ENCODE measurements at regions not wholly inside any gene's neighbourhood (a gene's known extent, or its start where the extent isn't known, plus 50 kb on each side); places are given as distances from the start of the nearest gene placed in this dataset.
A peak's percentile ranks its signal among the peaks of the same experiment; 100 is the strongest.

DNA sequence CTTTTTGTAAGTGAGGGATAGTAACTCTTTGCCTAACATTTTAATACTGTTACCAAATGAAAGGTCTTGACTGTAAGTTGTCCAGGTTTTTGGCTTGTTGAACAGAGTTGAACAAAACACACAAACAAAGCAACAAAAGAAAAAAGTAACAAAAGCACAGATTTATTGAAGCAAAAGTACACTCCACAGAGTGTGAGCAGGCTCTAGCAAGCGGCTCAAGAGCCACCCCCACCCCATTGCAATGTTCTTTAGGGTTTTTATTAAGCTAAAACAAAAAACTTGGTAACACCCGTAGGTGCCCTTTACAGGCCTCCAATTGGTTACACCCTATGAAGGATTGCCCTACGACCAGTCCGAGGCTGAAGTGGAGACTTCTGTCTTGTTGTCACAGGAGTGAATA, 197.4 kb upstream of the MAP3K1 start:
- no peak for DNase-seq

DNA sequence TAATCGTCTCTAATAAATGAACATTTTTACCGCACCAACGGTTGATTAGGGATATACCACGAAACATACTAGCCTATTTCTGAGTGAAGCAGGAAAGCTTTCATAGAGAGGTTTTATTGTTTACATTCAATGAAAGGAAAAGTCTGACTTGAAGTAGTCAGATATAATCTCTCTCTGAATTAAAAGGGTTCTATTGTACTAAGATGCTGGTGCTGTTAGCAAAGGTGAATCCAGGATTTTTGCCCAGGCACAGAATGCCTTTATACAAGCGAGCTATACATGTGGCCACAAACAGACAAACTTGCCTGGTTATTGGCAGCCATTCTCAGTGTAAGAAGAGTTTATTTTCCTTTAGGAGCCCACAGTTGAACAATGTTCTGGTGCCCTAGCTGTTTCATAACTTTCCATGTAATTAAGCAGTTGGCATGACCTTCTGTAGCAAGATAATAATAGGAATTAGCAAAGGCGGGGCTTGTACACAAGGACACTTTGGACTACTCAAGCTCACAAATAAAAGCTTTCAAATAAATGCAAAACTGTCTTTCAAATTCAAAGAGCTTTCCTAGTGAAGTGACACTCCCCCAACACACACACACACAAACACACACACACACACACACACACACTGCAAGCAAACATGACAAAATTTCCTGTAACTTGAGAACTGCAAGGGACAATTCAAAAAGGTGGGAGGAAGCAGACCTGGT, 198.7 kb upstream of the MAP3K1 start:
- no peak for DNase-seq

DNA sequence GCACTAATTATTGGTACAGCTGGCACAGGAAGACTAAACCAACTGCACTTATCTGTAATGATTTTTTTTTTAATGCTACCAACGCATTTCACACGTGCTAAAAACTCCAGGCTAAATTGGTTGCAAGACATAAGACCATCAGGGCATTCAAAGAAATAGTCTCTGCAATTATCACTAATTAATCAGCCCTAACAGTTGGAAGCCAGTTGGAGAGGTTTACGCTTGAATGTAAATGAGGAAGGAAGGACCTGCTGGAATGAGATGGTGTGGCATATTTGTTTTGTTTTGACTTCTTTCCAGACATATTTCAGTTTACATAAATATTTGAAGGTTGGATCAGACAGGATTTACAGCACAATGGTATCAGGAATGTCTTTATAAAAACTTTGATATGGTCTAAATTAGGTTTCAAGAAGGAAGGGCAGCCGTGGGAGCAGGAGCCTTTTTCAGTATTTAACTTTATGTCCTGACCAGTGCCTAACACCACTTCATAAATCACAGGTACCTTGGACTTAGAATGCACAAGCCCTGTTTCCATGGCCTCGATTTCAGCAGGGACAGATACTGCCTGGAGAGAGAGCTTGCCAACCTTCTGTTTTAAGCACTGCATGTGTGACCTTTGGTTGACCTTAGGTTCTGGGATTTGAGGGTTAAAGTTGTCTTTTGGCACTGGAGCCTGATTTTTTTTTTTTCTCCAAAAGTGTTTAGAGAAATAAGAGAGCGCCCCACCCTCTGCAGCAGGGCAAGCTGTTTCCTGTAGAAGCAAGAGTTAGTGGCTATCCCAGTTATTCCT, 199.8 kb upstream of the MAP3K1 start:
- DNase-seq: no peak

DNA sequence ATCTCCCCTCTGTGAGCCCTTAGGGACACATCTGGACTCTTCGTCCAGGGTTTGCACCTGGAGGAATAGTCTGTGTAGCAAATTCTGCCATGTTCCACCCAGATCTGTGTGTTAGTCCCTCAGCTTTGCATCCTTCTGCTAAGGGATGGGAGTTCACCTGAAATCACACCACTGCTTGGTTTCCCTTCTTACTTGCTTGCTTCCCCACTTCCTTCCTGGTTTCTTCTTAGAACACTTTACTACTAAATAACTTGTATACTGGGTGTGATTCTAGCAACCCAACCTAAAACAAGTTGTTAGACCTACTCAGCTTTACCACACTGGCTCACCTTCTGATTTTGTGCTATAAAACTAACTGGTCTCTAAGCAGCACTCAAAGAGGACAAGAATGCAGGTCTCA, 202.6 kb upstream of the MAP3K1 start:
- DNase-seq: no peak

DNA sequence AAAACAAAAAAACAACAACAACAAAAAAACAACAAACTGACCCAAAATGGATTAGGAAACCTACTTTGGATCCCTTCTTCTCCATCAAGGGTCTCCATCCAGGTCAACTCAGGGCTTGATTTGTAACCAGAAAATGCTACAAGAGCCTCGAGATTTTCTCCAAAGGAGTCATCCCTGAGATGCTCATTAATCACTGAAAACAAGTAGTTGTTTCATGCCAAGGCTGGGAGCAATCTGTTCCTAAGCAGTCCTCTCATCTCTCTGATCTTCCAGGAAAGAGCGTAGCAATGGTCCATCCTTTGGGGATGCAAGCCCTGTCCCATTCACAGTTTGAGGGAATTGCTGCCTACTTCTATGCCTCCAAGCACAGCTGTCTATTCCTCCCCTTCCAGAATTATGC, 203.0 kb upstream of the MAP3K1 start:
- no peak for DNase-seq

DNA sequence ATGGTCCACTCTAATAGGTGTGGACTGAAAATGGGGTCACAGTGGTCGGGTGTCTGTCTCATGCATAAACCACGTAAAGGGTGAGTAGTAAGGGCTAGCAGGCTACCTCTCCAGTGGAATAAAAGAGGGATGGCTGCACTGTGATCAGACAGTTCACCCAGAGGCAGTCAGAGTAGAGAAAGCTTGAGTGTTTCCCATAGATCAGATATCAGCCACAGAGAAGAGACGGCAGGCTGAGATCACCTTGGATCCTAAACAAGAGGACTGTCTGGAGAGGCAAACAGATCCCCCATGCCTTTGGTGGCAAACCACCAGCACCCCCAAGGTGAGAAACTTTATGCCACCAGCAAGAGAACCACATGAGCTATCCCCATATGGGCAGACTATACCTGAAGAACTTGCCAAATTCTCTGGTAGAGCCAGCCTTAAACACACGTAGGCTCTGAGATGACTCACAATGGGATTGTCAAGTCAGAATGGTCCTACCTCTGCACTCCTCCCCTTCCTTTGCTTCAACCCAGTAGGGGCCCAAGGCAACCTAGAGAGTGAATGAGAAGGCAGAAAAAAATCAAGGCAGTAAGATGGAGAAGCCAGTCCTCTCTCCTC, 205.2 kb upstream of the MAP3K1 start:
- no peak for DNase-seq

DNA sequence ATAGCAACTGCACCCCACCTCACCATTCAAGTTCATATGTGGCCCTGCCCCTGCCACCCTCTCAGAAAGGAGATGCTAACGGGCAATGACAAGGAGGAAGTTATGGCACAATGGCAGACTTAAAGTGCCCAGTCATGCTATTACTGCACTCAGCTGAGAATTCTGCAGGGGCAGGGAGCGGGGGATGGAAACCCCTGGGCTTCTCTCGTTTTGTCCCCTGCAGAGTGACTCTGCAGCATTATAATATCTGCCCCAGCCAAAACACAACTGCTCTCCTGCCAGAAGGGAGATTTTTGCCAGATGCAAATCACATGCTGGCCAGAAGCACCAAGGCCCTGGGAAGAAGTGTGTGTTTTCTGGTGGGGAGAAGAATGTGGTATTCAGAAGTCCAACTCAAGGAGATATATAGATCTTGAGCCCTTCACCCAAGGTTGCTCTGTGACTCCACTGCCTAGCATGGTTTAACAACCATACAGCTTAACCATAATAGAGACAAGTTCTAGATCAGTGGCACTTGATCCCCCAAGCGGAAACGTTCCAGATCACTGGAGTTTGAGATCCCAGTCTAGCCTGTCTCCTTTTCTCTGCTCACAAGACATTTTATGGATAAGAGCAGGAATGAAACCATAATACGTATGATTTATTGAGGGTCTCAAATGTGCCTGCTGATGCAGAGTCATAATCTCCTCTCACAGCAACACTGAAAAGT, 207.0 kb upstream of the MAP3K1 start:
- DNase-seq: no peak

DNA sequence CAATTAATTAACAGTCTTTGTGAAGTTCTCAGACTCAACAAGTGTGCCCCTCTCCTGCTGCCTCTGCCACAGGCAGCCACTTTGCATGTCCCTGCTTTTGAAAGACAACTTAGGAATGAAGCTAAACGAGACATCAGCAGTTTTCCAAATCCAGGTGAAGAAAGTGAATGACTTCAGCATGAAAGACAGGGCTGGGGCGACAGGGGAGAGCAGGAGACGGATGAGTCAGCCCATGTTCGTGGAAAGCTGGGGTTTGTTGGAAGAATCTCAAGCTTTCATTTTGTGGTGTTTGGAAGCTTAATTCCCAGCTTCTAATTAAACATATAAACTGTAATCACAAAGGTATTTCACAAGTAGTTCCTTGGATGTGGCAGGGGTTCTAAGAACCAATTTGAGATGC, 207.8 kb upstream of the MAP3K1 start:
- no peak for DNase-seq

DNA sequence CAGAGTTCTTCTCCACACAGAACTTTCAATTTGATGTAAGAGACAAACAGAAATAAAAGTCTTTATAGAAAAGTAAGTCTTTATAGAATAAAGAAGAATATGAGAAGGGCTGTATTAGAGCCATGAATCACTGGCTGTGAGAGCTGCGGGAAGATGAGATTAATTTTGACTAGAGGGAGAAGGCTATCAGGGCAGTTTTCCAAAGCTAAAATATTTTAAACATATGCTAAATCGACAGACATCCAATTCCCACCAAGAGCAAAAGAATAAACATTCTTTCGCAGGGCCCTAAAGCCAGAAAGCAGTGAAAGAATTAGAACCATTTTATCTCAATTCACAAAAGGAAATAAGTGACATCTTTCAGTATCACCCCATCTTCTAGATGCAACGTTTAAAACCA, 208.3 kb upstream of the MAP3K1 start:
- DNase-seq: no peak

DNA sequence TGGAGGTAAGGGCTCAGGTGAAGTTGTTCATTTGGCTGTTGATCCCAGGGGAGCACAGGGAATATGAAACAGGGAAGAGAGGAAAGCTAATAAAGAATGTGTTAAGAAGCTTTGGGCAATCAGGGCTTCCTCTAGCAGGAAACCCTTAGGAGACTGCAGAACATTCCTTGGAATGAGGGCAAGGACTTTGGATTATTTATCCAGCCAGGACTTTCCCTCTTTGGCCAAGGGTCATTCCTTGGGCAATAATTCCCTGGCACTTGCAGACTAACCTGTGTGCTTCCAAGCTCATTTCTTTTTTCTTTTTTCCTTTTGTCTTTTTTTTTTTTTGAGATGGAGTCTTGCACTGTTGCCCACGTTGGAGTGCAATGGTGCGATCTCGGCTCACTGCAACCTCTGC, 209.2 kb upstream of the MAP3K1 start:
- DNase-seq: no peak

DNA sequence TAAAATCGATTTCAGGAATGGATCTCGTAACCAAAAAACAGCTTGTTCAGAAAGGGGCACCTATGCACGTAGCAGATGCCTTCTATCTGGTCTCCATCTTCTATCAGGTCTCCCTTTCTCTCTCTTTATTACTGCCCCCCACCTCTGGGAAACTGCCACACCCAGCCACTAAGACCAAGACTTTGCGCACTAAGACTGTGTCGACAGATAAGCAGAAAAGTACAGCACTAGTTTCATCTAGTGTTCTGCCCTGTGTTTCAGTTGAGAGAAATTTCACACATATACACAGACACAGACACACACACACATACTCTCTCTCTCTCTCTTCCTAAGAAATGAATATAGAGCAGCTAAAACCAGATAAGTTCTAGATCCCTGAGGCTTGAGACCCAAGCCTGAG, 210.1 kb upstream of the MAP3K1 start:
- DNase-seq: no peak

DNA sequence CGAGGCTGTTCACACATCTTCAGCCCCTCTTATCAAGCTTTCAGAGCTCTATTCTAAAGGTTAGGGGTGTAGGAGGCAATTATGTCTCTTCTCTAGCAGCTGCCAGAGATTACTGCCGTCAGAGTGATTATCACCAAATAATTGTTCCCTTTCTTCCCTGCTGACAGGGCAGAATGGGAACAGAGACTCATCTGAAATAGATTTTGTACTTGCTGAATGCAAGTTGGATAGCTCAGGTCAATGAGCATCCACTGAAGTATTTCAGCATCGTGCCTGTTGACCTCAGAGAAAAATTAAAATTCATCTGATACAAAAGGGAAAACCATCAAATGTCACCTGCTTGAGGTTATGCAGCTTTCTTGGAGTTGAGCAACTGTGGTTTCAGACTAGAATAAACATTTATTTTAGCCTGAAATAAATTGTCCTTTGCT, 213.7 kb upstream of the MAP3K1 start:
- DNase-seq: no peak

DNA sequence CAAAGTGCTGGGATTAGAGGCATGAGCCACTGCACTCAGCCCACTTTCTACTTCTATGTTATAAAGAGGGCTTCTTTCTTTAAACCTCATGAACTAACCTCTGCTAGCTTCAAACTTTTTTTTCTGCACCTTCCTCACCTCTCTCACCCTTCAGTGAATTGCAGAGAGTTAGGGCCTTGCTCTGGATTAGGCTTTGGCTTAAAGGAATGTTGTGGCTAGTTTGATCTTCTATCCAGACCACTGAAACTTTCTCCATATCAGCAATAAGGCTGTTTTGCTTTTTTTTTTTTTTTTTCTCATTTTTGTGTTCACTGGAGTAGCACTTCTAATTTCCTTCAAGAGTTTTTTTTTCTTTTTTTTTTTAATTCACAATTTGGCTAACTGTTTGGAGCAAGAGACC, 216.4 kb upstream of the MAP3K1 start:
- DNase-seq: no peak

DNA sequence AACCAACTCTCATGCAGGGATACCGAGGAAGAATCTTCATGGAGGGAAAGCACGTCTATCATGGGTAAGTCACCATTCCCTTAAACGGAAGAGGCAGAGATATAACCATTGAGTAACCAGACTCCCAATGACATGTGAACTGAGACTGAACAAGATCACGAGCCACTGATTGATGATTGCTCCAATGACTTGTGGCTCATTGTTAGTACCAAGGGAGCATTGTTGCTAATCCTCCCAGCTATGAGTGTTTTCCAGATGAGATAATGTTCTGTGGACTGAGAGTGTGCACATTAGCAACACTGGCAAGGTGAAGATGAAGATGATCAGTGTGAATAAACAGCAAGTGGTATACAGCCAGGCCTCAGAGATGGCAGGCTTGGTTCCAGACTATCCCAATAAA, 219.2 kb upstream of the MAP3K1 start:
- DNase-seq: no peak

DNA sequence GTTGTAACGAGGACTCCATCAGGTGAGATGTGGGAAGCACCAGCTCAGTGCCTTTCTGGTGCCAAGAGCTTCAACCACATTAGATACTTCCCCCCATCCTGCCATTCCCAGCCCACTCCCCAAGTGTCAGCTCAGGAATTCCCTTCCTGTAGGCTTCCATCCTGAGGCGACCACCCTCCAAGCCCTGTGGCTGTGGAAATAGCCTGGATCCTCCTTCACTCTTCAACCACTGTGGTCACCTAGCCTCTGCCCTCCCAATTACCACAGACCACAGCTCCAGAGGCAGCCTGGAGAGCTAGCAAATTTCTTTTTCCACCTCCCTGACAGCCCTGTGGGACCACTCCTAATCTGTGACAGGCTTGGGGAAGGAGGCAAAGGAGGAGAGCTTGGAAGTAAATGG, 219.8 kb upstream of the MAP3K1 start:
- no peak for DNase-seq

DNA sequence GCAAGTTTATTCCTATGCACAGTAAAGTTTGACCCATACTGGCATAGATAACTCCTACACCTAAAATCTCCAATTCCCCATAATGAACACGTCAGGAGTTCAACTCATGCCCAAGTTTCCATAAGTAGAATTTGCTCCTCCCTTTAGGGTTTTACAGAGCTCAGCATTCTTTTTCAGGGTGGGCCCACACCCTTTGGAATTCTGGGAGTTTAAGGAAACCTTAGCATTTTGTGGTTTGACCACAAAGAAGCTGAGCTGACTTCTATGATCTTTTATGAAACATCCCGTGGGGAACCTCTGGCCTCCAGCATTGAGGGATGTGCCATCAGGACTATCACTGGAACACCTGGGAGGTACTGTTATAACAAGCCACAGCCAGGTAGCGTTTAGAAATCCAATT, 220.6 kb upstream of the MAP3K1 start:
- no peak for DNase-seq

DNA sequence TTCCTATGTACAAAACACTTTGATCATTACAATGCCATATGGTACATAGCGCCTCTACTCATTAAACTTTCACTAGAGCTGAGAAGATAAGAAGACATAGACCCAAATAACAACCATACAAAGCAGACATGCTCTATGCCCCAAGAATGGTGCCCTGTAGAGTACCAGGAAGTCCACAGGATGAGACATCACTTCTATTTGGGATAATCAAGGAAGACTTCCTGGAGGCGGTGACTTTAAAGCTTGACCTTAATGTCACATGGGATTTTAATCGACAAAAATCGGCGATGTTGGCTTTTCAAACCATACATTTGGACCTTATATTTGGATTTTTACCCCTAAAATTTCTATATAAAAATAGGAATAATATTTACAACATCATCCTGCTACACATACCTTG, 224.3 kb upstream of the MAP3K1 start:
- no peak for DNase-seq

DNA sequence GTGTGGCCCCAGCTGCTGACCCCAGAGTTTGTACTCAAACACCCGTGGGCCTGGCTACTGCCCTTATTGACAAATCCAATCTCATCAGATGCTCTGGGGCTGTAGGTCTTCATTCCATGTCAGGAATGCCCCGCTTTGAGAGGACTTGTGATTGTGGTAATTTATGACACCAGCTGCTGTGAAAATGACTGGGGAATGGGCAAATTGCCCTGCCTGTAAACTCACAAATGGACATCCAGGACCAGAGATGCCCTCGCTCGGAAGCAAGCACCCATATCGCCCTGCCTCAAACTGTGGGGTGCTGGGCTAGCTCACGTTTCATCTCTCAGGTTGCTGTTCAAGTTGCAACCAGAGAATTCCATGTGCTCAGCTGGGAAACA, 225.9 kb upstream of the MAP3K1 start:
- no peak for DNase-seq

DNA sequence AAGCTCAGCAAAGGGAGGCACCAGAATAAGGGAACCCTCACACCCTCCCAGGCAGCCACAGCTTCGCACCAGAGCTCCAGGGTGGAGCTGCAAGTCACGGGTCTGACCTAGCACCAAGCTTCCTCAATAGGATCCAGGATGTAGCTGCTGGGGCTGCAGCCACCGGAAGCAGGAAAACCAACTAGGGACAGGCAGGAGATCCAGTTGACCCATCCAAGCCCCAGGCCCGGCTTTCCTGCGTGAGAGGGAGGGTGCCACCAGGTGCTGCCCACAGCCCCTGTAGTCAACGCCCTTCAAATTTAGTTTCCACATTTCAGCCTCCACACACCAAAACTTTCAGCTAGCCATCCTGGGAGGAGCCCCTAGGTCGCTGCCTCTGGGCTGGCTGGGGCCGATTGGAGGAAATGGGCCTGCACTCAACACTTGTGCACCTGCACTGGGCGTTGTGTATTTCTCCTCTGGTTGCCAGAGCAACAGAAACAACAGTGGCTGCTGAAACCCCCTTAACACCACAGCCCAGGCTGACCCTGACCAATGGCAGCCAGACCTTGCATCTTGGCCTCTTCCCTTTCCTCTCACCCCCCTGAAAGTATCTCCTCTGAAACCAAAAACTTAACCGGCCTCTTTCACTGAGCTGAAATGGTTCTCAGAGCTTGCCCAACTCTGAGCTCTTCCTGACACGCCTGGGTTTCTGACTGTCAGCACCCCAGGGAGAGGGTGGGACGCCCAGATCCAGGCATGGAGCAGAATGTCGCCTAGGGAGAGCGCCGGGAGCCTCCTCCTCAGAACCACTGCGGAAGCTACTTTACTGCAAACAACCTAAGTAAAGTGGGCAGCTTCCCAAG, 226.5 kb upstream of the MAP3K1 start:
- peak; percentile 38 for DNase-seq

DNA sequence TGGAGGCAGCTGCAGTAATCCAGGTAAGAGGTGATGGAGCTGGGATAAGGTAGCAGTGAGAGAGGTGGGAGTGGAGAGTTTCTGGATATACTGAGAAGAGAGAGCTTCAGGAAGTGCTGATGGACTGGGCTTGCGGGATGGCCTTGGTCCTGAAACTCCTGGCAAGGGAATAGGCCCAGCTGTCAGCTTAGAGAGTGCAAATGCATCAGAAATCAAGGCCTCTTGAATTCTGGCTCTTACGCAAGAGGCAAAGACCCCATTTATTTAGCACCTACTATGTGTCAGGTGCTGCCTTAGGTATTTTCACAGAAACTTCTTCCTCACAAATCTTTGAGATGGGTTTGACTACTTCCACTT, 227.2 kb upstream of the MAP3K1 start:
- DNase-seq: no peak

DNA sequence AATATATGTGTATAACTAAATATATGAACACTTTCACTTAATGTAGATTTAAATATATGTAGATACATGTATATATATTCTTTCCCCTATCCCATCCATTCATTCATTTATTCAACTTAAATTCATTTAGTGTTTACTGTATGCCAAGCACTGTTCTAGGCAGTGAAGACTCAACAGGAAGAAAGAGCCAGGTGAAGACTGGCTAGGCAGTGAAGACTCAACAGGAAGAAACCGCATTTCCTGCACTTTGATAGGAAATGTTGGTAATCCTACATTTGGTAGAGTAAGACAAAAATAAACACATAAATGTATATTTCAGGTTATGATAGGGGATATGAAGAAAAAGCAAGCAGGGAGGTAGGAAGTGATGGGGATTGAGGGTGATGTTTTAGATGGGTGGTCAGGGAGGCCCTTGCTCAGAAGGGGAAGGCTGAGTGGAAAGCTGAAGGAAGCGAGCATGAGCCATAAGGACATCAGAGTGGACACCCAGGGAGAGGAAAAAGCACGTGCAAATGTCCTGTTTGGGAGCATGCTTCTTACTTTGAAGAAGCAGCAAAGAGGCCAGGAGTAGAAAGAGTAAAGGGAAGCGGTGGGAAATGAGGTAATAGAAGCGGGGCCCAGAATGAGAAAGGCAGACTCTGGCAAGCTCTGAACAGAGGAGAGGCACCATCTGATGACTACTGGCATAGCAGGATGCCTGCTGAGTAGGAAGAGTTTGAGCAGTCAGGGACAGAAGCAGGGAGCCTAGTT, 227.8 kb upstream of the MAP3K1 start:
- DNase-seq: no peak
